ENCODE measurements at regions not wholly inside any gene's neighbourhood (a gene's known extent, or its start where the extent isn't known, plus 50 kb on each side); places are given as distances from the start of the nearest gene placed in this dataset.
A peak's percentile ranks its signal among the peaks of the same experiment; 100 is the strongest.
"Not testable (repeated sequence)": the region's sequence is repeated elsewhere in the genome, so short reads cannot be mapped to it uniquely, and the experiment has no call there.

DNA sequence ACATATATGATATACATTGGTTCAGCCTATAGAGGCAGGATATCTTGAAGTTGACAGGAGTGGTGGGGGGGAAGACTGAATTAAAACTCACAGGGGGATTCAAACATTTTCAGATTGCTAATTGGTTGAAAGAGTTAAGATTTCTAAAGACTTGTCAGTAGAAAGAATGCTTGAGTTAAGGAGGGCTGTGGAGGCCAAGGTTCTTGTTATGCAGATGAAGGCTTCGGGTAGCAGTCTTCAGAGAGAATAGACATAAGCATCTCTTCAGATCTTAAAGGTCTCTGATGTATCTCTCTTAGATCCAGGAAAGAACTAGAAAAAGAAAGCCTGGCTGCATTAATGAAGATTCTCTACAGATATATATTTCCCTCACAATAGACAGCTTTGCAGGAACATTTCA, 209.8 kb upstream of the SEMA3D start:
- FAIRE-seq (no peak), DNase-seq (ENCODE audit: insufficient read length, low spot score) (no peak)

DNA sequence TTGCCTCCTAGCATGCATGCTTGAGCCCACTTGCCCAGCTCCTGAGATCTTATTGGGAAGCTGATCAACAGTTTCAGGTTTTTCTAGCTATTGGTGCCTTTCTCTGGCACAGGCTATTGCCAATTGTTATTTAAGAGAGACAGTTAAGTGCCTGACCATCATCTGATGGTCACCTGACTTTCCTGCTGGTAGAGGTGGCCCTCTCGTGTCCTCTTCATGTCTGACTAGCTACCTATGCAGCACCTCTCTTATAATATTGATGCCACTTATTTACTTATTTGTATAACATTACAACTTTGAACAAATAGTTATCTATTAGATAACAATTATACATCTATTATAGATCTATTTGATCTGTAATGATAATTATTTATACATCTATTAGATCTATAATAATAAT, 205.9 kb upstream of the SEMA3D start:
- FAIRE-seq (no peak), DNase-seq (ENCODE audit: insufficient read length, low spot score) (no peak)

DNA sequence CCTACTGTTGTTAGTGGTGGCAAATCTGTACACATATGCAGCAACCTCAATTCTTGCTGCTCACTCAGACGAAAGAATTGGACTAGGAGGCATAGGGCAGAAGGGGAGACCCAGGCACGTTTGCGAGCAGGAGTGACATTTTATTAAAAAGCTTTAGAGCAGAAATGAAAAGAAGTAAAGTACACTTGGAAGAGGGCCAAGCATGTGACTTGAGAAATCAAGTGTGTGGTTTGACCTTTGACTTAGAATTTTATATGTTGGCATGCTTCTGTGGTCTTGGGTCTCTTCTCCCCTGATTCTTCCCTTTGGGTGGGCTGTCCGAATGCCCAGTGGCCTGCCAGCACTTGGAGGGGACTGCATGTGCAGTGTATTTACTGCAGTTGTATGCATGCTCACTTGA, 205.5 kb upstream of the SEMA3D start:
- no peak for DNase-seq (ENCODE audit: insufficient read length, low spot score)

DNA sequence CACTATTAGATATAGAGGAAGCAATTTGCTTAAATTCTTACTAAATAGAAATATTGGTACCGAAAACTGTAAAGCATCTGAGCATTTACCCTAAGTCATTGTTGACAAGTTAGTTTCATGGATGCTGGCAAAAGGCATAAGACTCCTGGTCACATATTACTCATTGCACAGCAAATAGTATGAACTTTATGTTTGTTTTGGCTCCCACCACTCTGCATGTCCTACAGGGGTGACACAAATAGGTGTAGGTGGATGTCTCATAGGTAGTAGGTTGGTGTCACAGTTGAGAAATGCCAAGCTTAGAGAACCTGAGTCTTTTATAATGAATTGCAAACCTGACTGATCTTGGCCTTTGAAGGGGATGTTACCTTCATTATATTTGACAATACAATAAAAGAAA, 199.6 kb upstream of the SEMA3D start:
- DNase-seq (ENCODE audit: insufficient read length, low spot score) (no peak), FAIRE-seq (no peak)

More for the DNA sequence above, 205.5 kb upstream of the SEMA3D start:
- no peak for FAIRE-seq

DNA sequence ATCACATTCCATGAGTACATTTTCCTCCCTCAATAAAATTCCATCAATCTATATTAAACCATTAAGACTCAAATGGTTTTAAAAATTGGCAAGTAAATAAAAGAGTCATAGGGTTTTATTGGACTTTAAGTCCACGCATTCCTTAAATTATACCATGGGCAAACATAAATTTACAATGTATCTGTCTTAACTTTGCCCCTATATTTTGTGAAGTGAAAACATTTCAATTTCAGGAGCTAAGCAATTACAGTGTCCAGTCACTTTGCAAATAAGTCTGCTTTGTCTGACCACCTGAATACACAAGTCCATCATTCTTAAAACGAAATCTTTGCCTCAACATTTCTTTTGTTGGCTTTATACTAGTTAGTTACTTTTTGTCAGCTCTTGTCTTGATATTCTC, 197.5 kb upstream of the SEMA3D start:
- no peak for DNase-seq (ENCODE audit: insufficient read length, low spot score)

DNA sequence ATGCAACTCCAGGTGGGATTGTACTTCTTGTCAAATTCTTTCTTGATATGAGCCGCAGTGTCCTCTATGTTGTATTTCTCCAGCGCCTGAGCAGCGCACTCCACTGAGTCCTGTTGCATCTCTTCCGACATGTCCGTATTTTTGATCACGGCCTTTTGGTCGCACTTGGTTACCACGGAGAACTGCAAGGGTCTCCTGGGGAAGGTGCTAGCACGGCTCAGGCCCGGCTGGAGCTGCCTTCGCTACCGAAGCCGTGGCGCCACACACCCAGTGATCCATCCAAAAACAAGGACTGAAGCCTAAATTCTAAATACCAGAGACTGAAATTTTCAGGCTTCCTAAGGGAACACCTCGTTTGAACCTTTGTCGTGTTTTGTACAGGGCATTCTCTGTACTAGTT, 194.4 kb upstream of the SEMA3D start:
- DNase-seq (ENCODE audit: insufficient read length, low spot score) (no peak), FAIRE-seq (no peak)

More for the DNA sequence above, 197.5 kb upstream of the SEMA3D start:
- FAIRE-seq = no peak

DNA sequence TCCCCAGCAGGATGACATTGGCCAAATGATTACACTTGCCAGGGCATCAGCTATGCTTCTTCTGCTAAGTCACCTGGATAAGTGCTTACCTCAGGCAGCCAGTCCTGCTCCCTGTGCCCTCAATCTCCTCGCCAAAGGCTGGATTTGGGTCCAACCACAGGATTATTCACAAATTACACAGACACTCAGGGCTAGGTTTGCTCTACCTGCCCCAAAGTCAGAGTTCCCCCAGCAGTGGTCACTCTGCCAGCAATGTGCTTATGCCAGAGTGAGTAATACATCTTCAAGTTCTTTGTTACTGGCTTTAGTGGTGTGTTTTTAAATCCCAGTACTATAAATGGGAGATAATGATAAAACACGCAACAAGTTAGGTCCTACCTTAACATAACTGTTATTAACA, 189.7 kb upstream of the SEMA3D start:
- FAIRE-seq (no peak), DNase-seq (ENCODE audit: insufficient read length, low spot score) (no peak)

DNA sequence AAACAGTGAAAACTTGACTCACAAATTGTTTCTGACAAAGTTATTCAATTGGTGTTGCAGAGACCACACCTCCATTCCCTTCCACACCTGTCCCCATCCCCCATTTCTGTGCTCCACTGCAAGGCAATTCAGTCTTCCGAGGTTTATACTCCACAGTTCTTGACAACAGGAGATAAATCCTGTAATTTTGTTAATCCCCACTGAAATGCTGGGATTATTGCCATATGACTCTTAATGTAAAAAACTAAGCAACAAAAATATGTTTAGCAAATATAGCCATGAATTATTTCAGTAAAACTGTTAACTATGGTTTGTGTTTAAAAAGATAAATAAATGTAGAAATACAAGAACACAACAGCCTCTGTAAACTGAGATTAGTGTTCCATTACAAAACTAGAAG, 170.1 kb upstream of the SEMA3D start:
- no peak for FAIRE-seq
- DNase-seq (ENCODE audit: insufficient read length, low spot score) = no peak

DNA sequence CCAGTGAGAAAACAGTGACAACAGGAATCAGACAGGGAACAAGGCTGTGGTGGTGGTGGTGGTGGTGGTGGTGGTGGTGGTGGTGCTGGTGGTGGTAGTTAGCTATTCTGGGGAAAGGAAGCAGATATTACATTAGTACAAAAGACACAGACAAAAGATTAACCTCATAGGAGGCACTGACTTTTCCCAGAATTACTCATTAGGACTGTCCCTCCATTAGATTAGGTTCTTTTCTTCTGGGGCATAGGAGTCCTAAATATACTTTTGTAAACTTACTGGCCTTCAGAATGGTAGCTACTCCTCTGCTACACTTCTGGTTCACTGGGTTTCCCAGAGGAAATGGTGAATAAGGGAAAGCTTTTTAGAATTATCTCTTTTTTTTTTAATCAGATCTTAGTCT, 156.6 kb upstream of the SEMA3D start:
- DNase-seq (ENCODE audit: insufficient read length, low spot score) (no peak), FAIRE-seq (no peak)

DNA sequence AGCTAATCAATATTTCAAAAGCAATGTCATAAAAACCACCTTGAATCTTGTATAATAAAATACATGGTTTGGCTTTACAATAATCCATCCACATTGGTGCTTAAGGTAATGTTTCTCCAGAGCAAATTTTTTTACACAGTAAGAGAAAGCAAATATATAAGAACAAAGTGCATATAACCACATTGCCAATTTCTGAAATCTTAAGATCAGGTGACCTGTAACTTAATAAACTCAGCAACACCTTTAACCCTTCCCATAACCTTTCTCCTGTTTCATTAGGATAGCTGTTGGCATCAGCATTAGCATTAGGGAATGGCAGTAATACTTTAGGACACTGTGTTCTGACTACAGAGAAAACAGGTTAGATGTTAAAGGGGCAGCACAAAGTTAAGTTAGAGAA, 155.9 kb upstream of the SEMA3D start:
- FAIRE-seq (no peak), DNase-seq (ENCODE audit: insufficient read length, low spot score) (no peak)

DNA sequence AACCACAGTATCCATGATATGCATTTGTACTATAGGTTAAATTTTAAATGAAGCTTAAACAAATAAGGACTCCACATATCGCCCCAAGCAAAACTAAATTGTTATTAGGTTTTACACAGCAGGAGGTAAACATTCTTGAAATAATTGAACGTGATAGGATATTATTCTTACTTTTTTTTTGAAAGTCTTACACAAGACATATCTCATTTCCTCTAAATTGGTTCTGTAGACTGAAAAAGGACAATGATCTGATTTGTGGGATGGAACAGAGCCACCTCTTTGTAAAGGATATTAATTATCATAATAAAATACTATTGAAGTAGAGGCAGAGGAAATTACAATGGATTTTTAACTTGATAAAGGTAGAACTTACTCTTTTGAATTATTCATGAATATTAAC, 155.1 kb upstream of the SEMA3D start:
- DNase-seq (ENCODE audit: insufficient read length, low spot score) (no peak), FAIRE-seq (no peak)

DNA sequence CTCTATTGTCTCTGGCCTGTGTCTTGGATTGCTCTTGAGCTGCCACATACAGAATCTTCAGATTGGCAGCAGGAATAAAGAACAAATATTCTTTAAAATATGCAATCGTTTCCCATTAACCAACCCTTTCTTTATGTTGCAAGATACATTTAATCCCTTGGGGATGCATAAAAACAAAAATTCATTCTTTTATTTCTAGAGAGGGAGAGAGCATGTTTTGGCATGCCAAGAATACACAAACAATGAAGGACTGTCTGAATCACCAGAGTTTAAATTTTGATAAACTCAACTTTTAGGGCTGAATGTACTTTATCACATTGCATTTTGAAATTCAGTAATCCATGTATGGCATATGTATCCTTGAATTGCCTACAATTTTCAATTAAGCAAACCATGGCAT, 154.3 kb upstream of the SEMA3D start:
- no peak for DNase-seq (ENCODE audit: insufficient read length, low spot score)
- FAIRE-seq = no peak

DNA sequence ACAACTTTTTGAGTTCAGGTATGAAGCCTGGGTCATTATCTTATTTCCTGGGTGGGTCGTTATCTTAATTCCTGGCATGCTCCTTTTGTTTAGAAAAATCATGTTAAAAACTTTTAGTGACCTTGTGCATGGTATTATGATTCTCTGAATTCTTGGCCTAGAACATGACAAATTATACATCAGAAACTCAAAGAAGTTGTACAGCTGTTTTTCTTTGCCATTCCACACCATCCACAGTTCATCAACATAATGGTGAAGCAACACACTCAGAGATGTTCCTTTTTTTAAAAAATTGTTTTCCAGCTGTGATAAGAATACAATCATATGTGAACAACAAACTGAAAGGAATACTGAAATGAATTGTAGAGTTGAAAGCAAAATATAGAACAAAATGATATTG, 149.2 kb upstream of the SEMA3D start:
- no peak for DNase-seq (ENCODE audit: insufficient read length, low spot score)
- no peak for FAIRE-seq

DNA sequence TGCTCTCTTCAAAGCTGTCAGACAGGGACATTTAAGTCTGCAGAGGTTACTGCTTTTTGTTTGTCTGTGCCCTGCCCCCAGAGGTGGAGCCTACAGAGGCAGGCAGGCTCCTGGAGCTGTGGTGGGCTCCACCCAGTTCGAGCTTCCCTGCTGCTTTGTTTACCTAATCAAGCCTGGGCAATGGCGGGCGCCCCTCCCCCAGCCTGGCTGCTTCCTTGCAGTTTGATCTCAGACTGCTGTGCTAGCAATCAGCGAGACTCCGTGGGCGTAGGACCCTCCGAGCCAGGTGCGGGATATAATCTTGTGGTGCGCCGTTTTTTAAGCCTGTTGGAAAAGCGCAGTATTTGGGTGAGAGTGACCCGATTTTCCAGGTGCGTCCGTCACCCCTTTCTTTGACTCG, 148.3 kb upstream of the SEMA3D start:
- not testable (repeated sequence) for DNase-seq (ENCODE audit: insufficient read length, low spot score); FAIRE-seq

DNA sequence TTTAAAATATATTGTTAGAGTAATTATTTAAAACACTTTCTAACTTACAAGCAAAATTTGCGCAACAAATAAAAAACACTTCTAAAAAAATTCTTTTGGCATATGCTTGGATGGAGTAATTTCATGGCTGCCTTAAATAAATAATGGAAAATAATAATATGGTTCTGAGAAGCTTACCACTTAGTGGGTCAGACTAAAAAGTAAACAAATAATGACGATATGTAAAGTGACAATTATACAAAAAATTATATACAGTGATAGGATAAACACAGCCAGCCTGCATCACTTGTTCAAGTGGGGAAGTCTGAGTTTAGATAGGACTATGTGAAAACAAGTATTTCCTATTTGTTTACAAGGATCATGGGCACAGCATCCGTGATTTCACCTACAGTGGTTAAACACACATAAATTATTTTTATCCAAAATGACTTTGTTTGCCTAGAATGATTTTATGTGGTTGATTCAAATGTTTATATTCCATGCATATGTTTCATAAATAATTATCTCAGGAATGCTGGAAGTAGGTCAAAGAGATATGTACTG, 141.7 kb upstream of the SEMA3D start:
- FAIRE-seq (no peak), DNase-seq (ENCODE audit: insufficient read length, low spot score) (no peak)

DNA sequence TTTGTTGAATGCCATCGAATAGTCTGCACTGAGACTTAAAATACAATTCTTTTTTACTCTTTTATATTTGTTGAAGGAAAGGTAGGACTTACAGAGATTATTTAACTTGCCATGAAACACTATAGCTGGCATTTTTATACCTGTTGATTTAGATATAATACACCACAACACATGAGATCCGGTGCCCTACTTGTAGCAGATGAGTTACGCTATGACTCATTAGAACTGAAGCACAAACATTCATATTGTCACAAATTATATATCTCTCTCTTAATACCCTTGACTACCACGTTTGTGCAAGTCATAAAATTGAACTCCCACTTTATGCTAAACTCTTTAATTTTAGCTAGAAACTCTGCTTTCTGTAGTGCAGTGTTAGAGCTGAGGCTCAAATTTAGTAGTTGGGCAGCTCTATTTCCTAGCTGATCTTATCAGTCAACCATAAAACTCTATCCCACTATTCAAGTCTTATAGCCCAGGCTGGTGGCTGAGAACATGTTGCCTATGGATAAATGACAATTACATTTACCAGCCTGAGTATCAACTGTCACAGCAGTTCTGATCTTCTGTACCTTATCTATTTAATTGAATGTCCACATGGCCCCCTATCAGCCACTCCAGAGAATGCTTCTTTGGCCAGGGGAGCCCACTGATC, 137.4 kb upstream of the SEMA3D start:
- FAIRE-seq (no peak), DNase-seq (ENCODE audit: insufficient read length, low spot score) (no peak)

DNA sequence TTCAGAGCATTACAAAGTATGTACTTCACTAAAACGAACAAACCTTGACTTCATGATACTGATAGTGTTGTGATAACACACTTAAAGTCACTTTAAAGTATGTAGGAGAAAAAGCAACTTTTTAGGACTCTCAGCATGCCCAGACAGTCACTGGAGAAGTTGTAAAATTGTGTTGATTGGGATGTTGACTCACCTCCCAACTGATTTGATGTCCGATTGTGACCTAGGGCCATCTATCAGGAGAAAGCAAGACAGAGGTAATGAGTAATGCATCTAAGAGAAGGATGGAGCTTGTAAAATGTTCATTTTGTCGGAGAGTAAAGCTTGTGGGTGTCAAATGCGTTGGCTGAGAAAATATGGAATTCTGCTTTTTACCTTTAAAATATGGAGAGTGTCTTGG, 135.4 kb upstream of the SEMA3D start:
- no peak for FAIRE-seq
- peak; percentile 2 for DNase-seq (ENCODE audit: insufficient read length, low spot score)

DNA sequence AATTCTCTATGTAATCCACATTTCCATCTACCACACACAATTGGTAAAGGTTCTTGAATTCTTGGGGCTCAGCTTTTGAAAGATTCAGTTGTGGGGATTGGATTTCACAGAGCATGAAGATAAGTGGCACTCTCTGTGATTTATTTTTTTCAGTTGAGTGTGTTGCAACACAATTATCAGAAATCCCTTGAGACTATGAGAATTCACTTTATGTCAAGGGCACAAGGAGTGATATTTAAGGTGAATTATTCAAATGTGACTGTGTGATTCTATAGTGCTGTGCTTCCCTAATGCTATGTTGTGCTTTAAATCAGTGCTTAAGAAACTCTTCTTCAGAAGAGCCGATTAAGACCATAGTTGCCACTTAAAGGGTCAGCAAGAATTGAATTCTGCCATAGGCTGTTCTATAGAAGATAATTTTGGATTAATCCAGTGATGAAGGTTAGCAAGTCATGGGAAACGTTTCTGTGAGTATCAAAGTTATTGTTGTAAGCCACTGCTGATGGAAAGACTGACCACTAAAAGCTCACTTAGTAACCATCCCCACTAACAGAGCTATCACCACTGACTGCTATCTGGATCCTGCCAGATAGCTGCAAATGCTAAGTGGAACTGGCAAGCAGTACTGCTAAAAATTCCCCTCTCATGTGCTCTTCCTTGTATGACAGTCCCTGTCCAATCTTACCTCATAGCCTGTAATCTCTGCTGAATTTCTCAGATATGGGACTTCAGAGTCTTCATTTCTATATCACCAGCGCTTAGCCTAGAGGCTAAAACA, 134.0 kb upstream of the SEMA3D start:
- no peak for FAIRE-seq

DNA sequence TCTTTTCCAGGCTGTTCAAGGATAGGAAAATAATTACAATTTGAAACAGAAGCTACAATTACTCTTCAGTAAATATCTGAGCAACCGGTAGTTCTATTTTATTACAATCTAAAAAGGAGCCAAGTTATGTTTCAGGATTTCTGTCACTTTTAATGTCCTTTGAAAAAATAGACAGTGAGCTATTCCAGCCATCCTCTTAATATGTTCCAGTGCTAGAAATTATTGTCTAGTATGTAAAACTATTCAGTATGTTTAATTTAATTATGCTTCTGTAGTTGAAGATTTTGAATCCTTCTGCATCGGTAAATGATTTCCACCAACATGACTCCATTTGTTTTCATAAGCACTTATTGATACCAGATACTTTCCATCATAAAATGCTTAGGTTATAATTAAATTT, 129.6 kb upstream of the SEMA3D start:
- DNase-seq (ENCODE audit: insufficient read length, low spot score) = no peak
- no peak for FAIRE-seq

More for the DNA sequence above, 134.0 kb upstream of the SEMA3D start:
- DNase-seq (ENCODE audit: insufficient read length, low spot score) = no peak

DNA sequence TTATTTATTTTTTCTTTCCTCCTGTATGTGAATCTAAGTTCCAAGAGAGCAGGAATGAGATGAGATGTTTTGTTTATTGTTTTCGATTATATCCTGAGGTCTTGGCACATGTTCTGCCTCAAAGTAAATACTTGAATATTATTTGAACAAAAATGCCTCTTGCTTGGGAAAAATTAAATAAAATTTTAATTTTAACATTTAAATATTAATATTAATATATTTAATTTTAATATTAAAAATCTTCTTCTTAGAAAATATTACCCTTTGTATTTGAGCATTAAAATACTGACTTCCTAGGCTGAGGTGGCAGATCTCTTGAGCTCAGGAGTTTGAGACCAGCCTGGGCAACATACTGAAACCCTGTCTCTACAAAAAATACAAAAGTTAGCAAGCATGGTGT, 123.4 kb upstream of the SEMA3D start:
- FAIRE-seq (no peak), DNase-seq (ENCODE audit: insufficient read length, low spot score) (no peak)

DNA sequence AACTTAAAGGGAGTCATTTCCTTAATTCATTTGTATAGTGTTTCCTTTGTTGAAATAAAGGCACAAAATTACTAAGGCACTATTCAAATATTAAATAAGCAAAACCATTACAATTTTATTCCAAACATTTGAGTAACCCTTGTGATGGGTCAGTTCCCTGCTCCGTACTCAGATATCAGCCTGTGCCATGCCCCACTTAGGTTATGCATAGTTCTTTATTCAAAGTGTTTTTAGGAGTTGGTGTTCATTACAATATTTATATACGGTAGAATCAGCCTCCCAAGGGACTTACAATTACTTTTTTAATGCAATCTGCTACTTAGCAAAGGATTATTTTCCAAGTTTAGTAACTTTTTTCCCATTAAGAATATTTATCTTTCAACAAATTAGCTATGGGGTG, 119.3 kb upstream of the SEMA3D start:
- no peak for DNase-seq (ENCODE audit: insufficient read length, low spot score)
- FAIRE-seq = no peak

DNA sequence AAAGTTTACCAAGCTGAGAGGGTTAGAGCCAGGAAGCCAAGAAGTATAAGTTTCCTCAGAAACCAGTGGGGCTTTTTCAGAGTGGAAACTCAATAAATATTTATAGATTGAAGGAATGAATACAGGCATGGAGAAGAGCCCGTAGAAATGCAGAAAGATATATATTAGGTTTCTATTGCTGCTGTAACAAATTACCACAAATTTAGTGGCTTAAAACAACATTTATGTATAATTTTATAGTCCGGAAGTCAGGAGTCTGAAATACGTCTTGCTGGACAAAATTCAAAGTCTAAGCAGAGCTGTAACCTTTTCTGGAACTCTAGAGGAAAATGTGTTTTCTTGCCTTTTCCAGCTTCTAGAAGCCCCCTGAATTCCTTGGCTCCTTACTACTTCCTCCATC, 107.3 kb upstream of the SEMA3D start:
- DNase-seq (ENCODE audit: insufficient read length, low spot score) (no peak), FAIRE-seq (no peak)

All from HTR-8/SVneo (cell line).